Right atrium auricular region (tissue), 2 donors: ENCODE measurements at regions not wholly inside any gene's neighbourhood (a gene's known extent, or its start where the extent isn't known, plus 50 kb on each side); places are given as distances from the start of the nearest gene placed in this dataset.

Experiments used
- DNase-seq: peaks from one replicate; pipeline ENCODE4 v3.0.0-alpha.2; 2019; ENCODE audit warnings: low spot score
- H3K27ac ChIP-seq, 2 donors: fragments of 200-600 bp; sonication (generic); 1 replicate in 1 of 2; 2 replicates in 1 of 2; pipeline ENCODE4 v1.5.1; 2016 to 2019
- H3K27me3 ChIP-seq, 2 donors: fragments of 200-600 bp; sonication (generic); one replicate each; pipeline versions ENCODE4 v1.5.1 to v1.6.0; 2017 to 2019
- H3K36me3 ChIP-seq: fragments of 200-600 bp; sonication (generic); one replicate; pipeline ENCODE4 v1.5.1; 2016
- H3K4me1 ChIP-seq, 2 donors: fragments of 200-600 bp; sonication (generic); one replicate each; pipeline versions ENCODE4 v1.5.1 to v1.6.0; 2017 to 2019
- H3K4me3 ChIP-seq, 2 donors: fragments of 200-600 bp; sonication (generic); 1 replicate in 1 of 2; 2 replicates in 1 of 2; pipeline ENCODE4 v1.5.1; 2017 to 2019; ENCODE audit warnings: mild to moderate bottlenecking in 1 of 2, moderate library complexity in 1 of 2
- H3K9me3 ChIP-seq, 2 donors: fragments of 200-600 bp; sonication (generic); one replicate each; pipeline ENCODE4 v1.5.1; 2019
- TF ChIP-seq, protein P1 (sequence below), 2 donors: fragments of 200-600 bp; sonication (generic); IDR thresholded peaks; one replicate each; pipeline ENCODE4 v1.5.1; 2019; ENCODE audit warnings: antibody characterized with exemption in 2 of 2

DNA sequence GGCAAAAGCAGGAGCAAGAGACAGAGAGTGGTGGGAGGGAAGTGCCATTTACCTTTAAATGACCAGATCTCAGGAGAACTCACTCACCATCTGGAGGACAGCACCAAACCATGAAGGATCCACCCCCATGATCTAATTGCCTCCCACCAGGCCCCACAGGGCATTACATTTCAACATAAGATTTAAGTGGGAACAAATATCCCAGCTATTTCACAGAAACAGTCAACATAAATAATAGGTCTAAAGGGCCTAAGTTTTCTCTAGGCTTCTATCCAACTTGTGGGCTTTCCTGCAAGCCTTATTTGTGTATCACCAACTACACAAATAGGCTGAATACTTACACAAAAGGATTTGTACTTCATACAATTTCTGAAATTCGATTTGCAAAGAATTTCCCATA is 196.8 kb upstream of the POT1 start:
- TF ChIP-seq, protein P1, sequence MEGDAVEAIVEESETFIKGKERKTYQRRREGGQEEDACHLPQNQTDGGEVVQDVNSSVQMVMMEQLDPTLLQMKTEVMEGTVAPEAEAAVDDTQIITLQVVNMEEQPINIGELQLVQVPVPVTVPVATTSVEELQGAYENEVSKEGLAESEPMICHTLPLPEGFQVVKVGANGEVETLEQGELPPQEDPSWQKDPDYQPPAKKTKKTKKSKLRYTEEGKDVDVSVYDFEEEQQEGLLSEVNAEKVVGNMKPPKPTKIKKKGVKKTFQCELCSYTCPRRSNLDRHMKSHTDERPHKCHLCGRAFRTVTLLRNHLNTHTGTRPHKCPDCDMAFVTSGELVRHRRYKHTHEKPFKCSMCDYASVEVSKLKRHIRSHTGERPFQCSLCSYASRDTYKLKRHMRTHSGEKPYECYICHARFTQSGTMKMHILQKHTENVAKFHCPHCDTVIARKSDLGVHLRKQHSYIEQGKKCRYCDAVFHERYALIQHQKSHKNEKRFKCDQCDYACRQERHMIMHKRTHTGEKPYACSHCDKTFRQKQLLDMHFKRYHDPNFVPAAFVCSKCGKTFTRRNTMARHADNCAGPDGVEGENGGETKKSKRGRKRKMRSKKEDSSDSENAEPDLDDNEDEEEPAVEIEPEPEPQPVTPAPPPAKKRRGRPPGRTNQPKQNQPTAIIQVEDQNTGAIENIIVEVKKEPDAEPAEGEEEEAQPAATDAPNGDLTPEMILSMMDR (IDR thresholded peaks at IDR 0.05): no peak
- no peaks in the 10 kb centered on the region for H3K36me3 ChIP-seq
- no peak overlapping the region for H3K27ac ChIP-seq
- no peak overlapping the region for H3K4me3 ChIP-seq
- no peaks in the 10 kb centered on the region for H3K27me3 ChIP-seq
- DNase-seq: no peak
- no peaks in the 10 kb centered on the region for H3K9me3 ChIP-seq
- H3K4me1 ChIP-seq: no peaks in the 10 kb centered on the region

DNA sequence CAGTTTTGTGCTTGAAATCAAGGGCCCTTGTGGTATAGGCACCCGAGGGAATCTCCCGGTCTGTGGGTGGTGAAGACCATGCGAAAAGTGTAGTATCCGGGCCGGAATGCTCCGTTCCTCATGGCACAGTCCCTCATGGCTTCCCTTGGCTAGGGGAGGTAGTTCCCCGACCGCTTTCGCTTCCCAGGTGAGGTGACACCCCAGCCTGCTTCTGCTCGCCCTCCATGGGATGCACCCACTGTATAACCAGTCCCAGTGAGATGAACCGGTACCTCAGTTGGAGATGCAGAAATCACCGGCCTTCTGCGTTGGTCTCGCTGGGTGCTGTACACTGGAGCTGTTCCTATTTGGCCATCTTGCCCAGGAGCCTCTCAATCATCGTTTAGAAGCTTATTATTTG is 195.7 kb upstream of the POT1 start:
- TF ChIP-seq, protein P1 (IDR thresholded peaks at IDR 0.05): no peak
- H3K36me3 ChIP-seq: no peaks in the 10 kb centered on the region
- no peak for DNase-seq

DNA sequence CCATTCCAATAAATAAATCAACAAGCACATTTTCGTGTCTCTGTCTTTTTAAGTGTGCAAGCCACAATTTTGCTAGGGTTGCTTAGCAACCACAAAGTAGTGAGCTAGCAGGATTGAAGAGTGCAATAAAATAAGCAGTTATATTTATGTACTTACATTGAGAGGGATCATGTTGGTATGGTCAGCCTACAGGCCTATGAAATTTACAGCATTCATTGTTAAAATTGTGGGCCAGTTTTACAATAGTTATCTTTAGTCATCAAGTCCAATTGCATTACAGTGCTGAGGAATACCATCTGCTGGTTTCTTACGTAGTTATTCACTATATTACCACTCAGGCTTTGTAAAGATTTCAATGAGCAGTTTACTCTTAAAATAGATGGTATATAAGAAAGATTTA is 192.5 kb upstream of the POT1 start:
- TF ChIP-seq, protein P1 (IDR thresholded peaks at IDR 0.05): no peak
- Histone ChIP-seq H3K36me3 (no peaks in the 10 kb centered on the region), H3K4me1 (no peaks in the 10 kb centered on the region), H3K4me3 (no peak overlapping the region), H3K9me3 (no peaks in the 10 kb centered on the region), H3K27ac (no peak overlapping the region), H3K27me3 (no peaks in the 10 kb centered on the region)
- no peak for DNase-seq

More for the DNA sequence above, 195.7 kb upstream of the POT1 start:
- no peak overlapping the region for H3K27ac ChIP-seq
- H3K9me3 ChIP-seq: no peaks in the 10 kb centered on the region
- H3K4me3 ChIP-seq: no peak overlapping the region
- no peaks in the 10 kb centered on the region for H3K27me3 ChIP-seq
- no peaks in the 10 kb centered on the region for H3K4me1 ChIP-seq

- H3K4me1 ChIP-seq: no peaks in the 10 kb centered on the region
- no peak overlapping the region for H3K27ac ChIP-seq
- H3K9me3 ChIP-seq: no peaks in the 10 kb centered on the region
- H3K27me3 ChIP-seq: no peaks in the 10 kb centered on the region
- H3K36me3 ChIP-seq: no peaks in the 10 kb centered on the region
- DNase-seq: no peak
- TF ChIP-seq, protein P1 (IDR thresholded peaks at IDR 0.05): no peak
- H3K4me3 ChIP-seq: no peak overlapping the region
These were observed 190.0 kb upstream of the POT1 start for GRCh38 chr7:125119559-125120115.

- TF ChIP-seq, protein P1 (IDR thresholded peaks at IDR 0.05): no peak
- DNase-seq: no peak
These were observed 188.8 kb upstream of the POT1 start for GRCh38 chr7:125118444-125118843.

GRCh38 chr7:125112850-125113249 is 183.2 kb upstream of the POT1 start:
- no peak for DNase-seq
- peaks cover 0 to 4% of the 10 kb centered on the region in 2 donors for H3K9me3 ChIP-seq
- TF ChIP-seq, protein P1 (IDR thresholded peaks at IDR 0.05): no peak

More at GRCh38 chr7:125118444-125118843, 188.8 kb upstream of the POT1 start:
- Histone ChIP-seq H3K4me3 (no peak overlapping the region), H3K36me3 (no peaks in the 10 kb centered on the region), H3K27ac (no peak overlapping the region), H3K4me1 (no peaks in the 10 kb centered on the region), H3K27me3 (no peaks in the 10 kb centered on the region), H3K9me3 (no peaks in the 10 kb centered on the region)

More at GRCh38 chr7:125112850-125113249, 183.2 kb upstream of the POT1 start:
- Histone ChIP-seq H3K27me3 (no peaks in the 10 kb centered on the region), H3K36me3 (no peaks in the 10 kb centered on the region), H3K27ac (no peak overlapping the region), H3K4me3 (no peak overlapping the region), H3K4me1 (no peaks in the 10 kb centered on the region)
